GM12865 (cell line): ENCODE measurements at regions not wholly inside any gene's neighbourhood (a gene's known extent, or its start where the extent isn't known, plus 50 kb on each side); places are given as distances from the start of the nearest gene placed in this dataset.

Experiments used
- DNase-seq: peaks from one replicate; pipeline ENCODE4 v3.0.0; 2010; ENCODE audit warnings: low read depth
- H3K4me3 ChIP-seq: 2 replicates; pipeline ENCODE4 v1.5.1; 2011; ENCODE audit warnings: mild to moderate bottlenecking, low read depth, low read length, control low read depth
- CTCF ChIP-seq: IDR thresholded peaks from 2 replicates; pipeline ENCODE4 v1.5.1; 2011; ENCODE audit warnings: low read length, control low read depth, low read depth, inconsistent platforms; ENCODE audit not compliant: insufficient read depth; ENCODE audit errors: missing control alignments

- no peak for TF ChIP-seq CTCF
- no peak overlapping the region for H3K4me3 ChIP-seq
- DNase-seq: no peak
Measured at GRCh38 chr11:15451713-15452112, 337.0 kb downstream of the INSC start.

- DNase-seq: no peak
- TF ChIP-seq CTCF: no peak
- no peak overlapping the region for H3K4me3 ChIP-seq
Measured at GRCh38 chr11:15453211-15453765, 338.6 kb downstream of the INSC start.

GRCh38 chr11:15468466-15468865 is 353.7 kb downstream of the INSC start:
- TF ChIP-seq CTCF: no peak
- no peak for DNase-seq
- no peak overlapping the region for H3K4me3 ChIP-seq

GRCh38 chr11:15471048-15471894 is 356.5 kb downstream of the INSC start:
- peak; percentile 51 for DNase-seq
- TF ChIP-seq CTCF: no peak
- no peak overlapping the region for H3K4me3 ChIP-seq

GRCh38 chr11:15471895-15472799 is 357.4 kb downstream of the INSC start:
- no peak for TF ChIP-seq CTCF
- H3K4me3 ChIP-seq: no peak overlapping the region
- no peak for DNase-seq

GRCh38 chr11:15473954-15474837 is 359.5 kb downstream of the INSC start:
- DNase-seq: peak; percentile 58
- no peak overlapping the region for H3K4me3 ChIP-seq
- TF ChIP-seq CTCF: no peak
